ENCODE measurements at regions not wholly inside any gene's neighbourhood (a gene's known extent, or its start where the extent isn't known, plus 50 kb on each side); places are given as distances from the start of the nearest gene placed in this dataset.

GRCh38 chr14:39861696-39862095 lies 429.5 kb upstream of the FBXO33 start:
- no peaks in the 10 kb centered on the region for H3K27me3 ChIP-seq (ENCODE audit: control insufficient read depth in 2 of 2, insufficient read depth in 2 of 2, low read length in 2 of 2)
- H3K4me3 Mint-ChIP-seq = no peak overlapping the region
- no peaks in the 10 kb centered on the region for H3K4me1 Mint-ChIP-seq
- no peaks in the 10 kb centered on the region for H3K36me3 ChIP-seq (replicated peaks in 1 of 2; ENCODE audit: control insufficient read depth in 1 of 2, insufficient read depth in 2 of 2, low read length in 2 of 2)
- H3K27ac ChIP-seq (ENCODE audit: low read depth in 1 of 2, low read length in 2 of 2) = no peak overlapping the region
- H3K4me3 ChIP-seq (replicated peaks in 1 of 3; ENCODE audit: low read depth in 2 of 3, low read length in 3 of 3) = no peak overlapping the region
- peaks cover 0 to 6% (median 3%) of the 10 kb centered on the region in 7 donors for H3K9me3 Mint-ChIP-seq
- 67% methylated on average over 1 of the region's 2 CpGs for WGBS (ENCODE audit: insufficient coverage)
- no peak overlapping the region for H3K4me2 ChIP-seq (replicated peaks; ENCODE audit: extremely low read depth, low read length, poor library complexity, severe bottlenecking)
- DNase-seq = no peak
- H2AFZ ChIP-seq (ENCODE audit: insufficient read depth, low read depth, low read length, poor library complexity, severe bottlenecking) = no peak overlapping the region
- TF ChIP-seq, protein P1, sequence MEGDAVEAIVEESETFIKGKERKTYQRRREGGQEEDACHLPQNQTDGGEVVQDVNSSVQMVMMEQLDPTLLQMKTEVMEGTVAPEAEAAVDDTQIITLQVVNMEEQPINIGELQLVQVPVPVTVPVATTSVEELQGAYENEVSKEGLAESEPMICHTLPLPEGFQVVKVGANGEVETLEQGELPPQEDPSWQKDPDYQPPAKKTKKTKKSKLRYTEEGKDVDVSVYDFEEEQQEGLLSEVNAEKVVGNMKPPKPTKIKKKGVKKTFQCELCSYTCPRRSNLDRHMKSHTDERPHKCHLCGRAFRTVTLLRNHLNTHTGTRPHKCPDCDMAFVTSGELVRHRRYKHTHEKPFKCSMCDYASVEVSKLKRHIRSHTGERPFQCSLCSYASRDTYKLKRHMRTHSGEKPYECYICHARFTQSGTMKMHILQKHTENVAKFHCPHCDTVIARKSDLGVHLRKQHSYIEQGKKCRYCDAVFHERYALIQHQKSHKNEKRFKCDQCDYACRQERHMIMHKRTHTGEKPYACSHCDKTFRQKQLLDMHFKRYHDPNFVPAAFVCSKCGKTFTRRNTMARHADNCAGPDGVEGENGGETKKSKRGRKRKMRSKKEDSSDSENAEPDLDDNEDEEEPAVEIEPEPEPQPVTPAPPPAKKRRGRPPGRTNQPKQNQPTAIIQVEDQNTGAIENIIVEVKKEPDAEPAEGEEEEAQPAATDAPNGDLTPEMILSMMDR (IDR thresholded peaks at IDR 0.05) = no peak
- H3K27ac Mint-ChIP-seq = no peak overlapping the region
- H3K9me3 ChIP-seq (replicated peaks in 1 of 2; ENCODE audit: control insufficient read depth in 1 of 2, insufficient read depth in 1 of 2, low read length in 2 of 2) = no peaks in the 10 kb centered on the region
- H3K4me1 ChIP-seq (ENCODE audit: control insufficient read depth in 1 of 2, insufficient read depth in 2 of 2, low read length in 2 of 2) = no peaks in the 10 kb centered on the region
- no peak overlapping the region for H3K9ac ChIP-seq (ENCODE audit: insufficient read depth, low read length, poor library complexity, severe bottlenecking)
- intact Hi-C loops (cut with micrococcal nuclease) = no loop called here
- H3K36me3 Mint-ChIP-seq = no peaks in the 10 kb centered on the region
- H4K20me1 ChIP-seq (ENCODE audit: insufficient read depth, low read length) = no peaks in the 10 kb centered on the region
- no peaks in the 10 kb centered on the region for H3K79me2 ChIP-seq (ENCODE audit: insufficient read depth, low read length)
- H3K27me3 Mint-ChIP-seq (ENCODE audit: low read depth in 3 of 3) = peaks cover 0 to 2% (median 0%) of the 10 kb centered on the region in 3 donors

DNA sequence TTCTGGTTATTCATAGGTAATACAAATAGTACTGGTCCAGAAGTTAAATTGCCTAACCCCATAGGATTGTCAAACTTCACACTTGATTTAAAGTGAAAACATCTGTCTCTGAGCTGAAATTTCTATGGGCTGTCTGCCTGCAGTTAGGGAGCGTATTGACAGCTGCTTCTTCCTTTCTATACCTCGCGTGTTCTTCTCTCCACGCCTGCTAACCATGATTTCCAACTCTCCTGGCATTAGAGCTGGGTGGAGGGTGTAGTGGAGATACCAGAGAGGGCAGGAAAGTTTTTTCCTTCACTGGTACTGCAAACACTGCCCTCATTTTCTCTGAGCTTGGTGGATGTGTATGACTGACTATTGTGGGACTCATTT lies 429.0 kb upstream of the FBXO33 start:
- intact Hi-C loops (cut with micrococcal nuclease) = no loop called here
- no peaks in the 10 kb centered on the region for H3K36me3 Mint-ChIP-seq
- Histone ChIP-seq H3K4me3 (replicated peaks in 1 of 3; ENCODE audit: low read depth in 2 of 3, low read length in 3 of 3) (no peak overlapping the region), H3K79me2 (ENCODE audit: insufficient read depth, low read length) (no peaks in the 10 kb centered on the region), H3K9ac (ENCODE audit: insufficient read depth, low read length, poor library complexity, severe bottlenecking) (no peak overlapping the region), H3K4me1 (ENCODE audit: control insufficient read depth in 1 of 2, insufficient read depth in 2 of 2, low read length in 2 of 2) (no peaks in the 10 kb centered on the region), H2AFZ (ENCODE audit: insufficient read depth, low read depth, low read length, poor library complexity, severe bottlenecking) (no peak overlapping the region), H4K20me1 (ENCODE audit: insufficient read depth, low read length) (no peaks in the 10 kb centered on the region), H3K9me3 (replicated peaks in 1 of 2; ENCODE audit: control insufficient read depth in 1 of 2, insufficient read depth in 1 of 2, low read length in 2 of 2) (no peaks in the 10 kb centered on the region), H3K27ac (ENCODE audit: low read depth in 1 of 2, low read length in 2 of 2) (no peak overlapping the region), H3K4me2 (replicated peaks; ENCODE audit: extremely low read depth, low read length, poor library complexity, severe bottlenecking) (no peak overlapping the region), H3K36me3 (replicated peaks in 1 of 2; ENCODE audit: control insufficient read depth in 1 of 2, insufficient read depth in 2 of 2, low read length in 2 of 2) (no peaks in the 10 kb centered on the region), H3K27me3 (ENCODE audit: control insufficient read depth in 2 of 2, insufficient read depth in 2 of 2, low read length in 2 of 2) (no peaks in the 10 kb centered on the region)
- TF ChIP-seq, protein P1 (IDR thresholded peaks at IDR 0.05) = no peak
- WGBS (ENCODE audit: insufficient coverage) = 40% methylated on average over 1 of the region's 4 CpGs
- peaks cover 0 to 2% (median 0%) of the 10 kb centered on the region in 3 donors for H3K27me3 Mint-ChIP-seq (ENCODE audit: low read depth in 3 of 3)
- H3K9me3 Mint-ChIP-seq = peaks cover 0 to 6% (median 1%) of the 10 kb centered on the region in 7 donors
- no peak overlapping the region for H3K4me3 Mint-ChIP-seq
- no peaks in the 10 kb centered on the region for H3K4me1 Mint-ChIP-seq
- DNase-seq = no peak
- no peak overlapping the region for H3K27ac Mint-ChIP-seq
